Osteocyte (in vitro differentiated cells): ENCODE measurements at regions not wholly inside any gene's neighbourhood (a gene's known extent, or its start where the extent isn't known, plus 50 kb on each side); places are given as distances from the start of the nearest gene placed in this dataset.

Experiments used
- DNase-seq: peaks from one replicate; pipeline ENCODE4 v3.0.0; 2021; ENCODE audit warnings: mixed read lengths; ENCODE audit not compliant: unreplicated experiment; ENCODE audit errors: extremely low spot score
- H3K27ac Mint-ChIP-seq: one replicate; pipeline ENCODE4 v1.8.0; 2021; ENCODE audit warnings: mild to moderate bottlenecking, mixed read lengths; ENCODE audit not compliant: unreplicated experiment
- H3K27me3 Mint-ChIP-seq: one replicate; pipeline ENCODE4 v1.8.0; 2021; ENCODE audit warnings: mixed read lengths; ENCODE audit not compliant: unreplicated experiment
- H3K36me3 Mint-ChIP-seq: one replicate; pipeline ENCODE4 v1.8.0; 2021; ENCODE audit warnings: mixed read lengths; ENCODE audit not compliant: unreplicated experiment
- H3K4me1 Mint-ChIP-seq: one replicate; pipeline ENCODE4 v1.8.0; 2021; ENCODE audit warnings: mixed read lengths; ENCODE audit not compliant: unreplicated experiment
- H3K4me3 Mint-ChIP-seq: one replicate; pipeline ENCODE4 v1.8.0; 2021; ENCODE audit warnings: mild to moderate bottlenecking, moderate library complexity, mixed read lengths; ENCODE audit not compliant: unreplicated experiment
- H3K9me3 Mint-ChIP-seq: one replicate; pipeline ENCODE4 v1.8.0; 2021; ENCODE audit warnings: mixed read lengths; ENCODE audit not compliant: unreplicated experiment
- TF ChIP-seq, protein P1 (sequence below): fragments of 200-600 bp; sonication (generic); IDR thresholded peaks from 2 replicates; pipeline ENCODE4 v1.5.0; 2021; ENCODE audit warnings: antibody characterized with exemption, mild to moderate bottlenecking, moderate library complexity

DNA sequence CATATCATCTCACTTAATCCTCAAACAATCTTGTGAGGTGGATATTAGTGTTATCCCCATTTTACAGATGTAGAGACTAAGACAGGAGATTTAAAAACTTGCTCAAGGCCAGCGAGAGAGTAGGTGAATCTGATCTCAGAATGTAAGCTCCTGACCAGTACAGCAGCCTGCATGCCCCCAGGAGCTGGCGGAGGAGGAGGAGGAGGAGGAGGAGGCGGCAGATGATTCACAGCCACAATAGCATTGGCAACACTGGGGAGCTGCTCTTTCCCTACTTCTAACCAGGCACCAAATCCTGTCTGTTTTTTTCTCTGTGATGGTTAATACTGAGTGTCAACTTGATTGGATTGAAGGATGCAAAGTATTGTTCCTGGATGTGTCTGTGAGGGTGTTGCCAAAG is 243.2 kb downstream of the ATG4C start:
- H3K27ac Mint-ChIP-seq: no peak overlapping the region
- no peak for DNase-seq
- no peaks in the 10 kb centered on the region for H3K36me3 Mint-ChIP-seq
- no peak overlapping the region for H3K4me3 Mint-ChIP-seq
- H3K4me1 Mint-ChIP-seq: no peaks in the 10 kb centered on the region
- H3K27me3 Mint-ChIP-seq: peaks cover 5% of the 10 kb centered on the region
- TF ChIP-seq, protein P1, sequence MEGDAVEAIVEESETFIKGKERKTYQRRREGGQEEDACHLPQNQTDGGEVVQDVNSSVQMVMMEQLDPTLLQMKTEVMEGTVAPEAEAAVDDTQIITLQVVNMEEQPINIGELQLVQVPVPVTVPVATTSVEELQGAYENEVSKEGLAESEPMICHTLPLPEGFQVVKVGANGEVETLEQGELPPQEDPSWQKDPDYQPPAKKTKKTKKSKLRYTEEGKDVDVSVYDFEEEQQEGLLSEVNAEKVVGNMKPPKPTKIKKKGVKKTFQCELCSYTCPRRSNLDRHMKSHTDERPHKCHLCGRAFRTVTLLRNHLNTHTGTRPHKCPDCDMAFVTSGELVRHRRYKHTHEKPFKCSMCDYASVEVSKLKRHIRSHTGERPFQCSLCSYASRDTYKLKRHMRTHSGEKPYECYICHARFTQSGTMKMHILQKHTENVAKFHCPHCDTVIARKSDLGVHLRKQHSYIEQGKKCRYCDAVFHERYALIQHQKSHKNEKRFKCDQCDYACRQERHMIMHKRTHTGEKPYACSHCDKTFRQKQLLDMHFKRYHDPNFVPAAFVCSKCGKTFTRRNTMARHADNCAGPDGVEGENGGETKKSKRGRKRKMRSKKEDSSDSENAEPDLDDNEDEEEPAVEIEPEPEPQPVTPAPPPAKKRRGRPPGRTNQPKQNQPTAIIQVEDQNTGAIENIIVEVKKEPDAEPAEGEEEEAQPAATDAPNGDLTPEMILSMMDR: no peak
- no peaks in the 10 kb centered on the region for H3K9me3 Mint-ChIP-seq

DNA sequence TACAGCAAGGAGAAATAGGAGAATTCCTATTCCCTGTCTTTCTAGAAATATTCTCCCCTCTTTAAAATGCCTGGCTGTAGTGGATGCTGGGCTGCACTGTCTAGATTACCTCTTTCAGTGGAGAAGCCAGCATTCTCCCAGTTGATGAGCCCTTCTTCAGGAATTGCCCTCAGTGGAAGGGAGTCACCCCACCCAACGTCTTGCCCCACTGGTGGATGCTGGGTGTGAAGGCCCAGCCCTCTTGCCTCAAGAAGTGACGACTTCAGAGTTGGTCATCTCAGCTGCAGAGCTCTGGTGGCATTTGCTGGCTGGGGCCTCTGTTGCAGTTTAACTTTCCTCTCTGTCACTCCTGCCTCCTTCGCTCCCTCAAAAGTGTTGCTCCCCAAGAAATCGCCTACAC is 248.2 kb downstream of the ATG4C start:
- H3K27ac Mint-ChIP-seq: no peak overlapping the region
- no peaks in the 10 kb centered on the region for H3K9me3 Mint-ChIP-seq
- no peak overlapping the region for H3K4me3 Mint-ChIP-seq
- DNase-seq: no peak
- no peaks in the 10 kb centered on the region for H3K36me3 Mint-ChIP-seq
- peaks cover 5% of the 10 kb centered on the region for H3K27me3 Mint-ChIP-seq
- TF ChIP-seq, protein P1: no peak
- H3K4me1 Mint-ChIP-seq: no peaks in the 10 kb centered on the region

DNA sequence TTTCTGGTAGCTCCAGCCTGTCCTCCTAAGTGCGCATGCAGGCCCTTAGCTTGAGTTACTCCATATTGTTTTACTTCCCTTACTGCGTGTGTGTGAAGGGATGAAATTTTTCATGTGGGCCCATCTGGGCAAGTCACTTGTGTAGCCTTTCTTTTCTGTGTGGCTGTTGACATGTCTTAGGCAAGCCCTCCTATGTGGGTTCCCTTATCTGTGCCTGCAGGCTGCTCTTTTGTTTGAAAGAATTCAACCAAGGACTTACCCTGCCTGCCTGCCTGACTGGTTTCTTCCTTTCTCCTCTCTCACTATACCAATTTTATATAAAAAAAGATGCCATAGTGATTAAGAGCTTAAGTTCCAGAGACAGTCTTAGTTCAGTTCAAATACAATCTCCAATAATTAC is 249.3 kb downstream of the ATG4C start:
- DNase-seq: no peak
- Mint-ChIP-seq H3K4me1 (no peaks in the 10 kb centered on the region), H3K9me3 (no peaks in the 10 kb centered on the region), H3K36me3 (no peaks in the 10 kb centered on the region), H3K27ac (no peak overlapping the region), H3K4me3 (no peak overlapping the region), H3K27me3 (peaks cover 5% of the 10 kb centered on the region)
- TF ChIP-seq, protein P1: no peak

DNA sequence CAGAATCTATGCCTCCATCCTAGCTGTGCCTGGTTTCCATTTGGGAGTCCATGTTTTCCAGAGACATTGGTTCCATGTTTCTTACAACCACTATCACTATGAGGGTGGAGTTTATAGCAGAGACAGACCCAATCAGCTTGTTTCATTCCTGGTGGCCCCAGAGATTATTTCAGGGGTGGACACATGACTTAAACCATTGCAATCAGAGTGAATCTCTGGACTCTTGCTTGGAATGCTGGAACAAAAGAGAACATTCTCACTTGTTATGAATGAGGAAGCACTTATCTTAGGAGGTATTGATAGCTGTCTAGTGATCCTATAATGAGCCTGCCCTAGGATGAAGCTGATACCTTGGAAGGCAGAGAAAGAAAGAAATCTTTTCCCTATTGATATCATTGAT is 250.3 kb downstream of the ATG4C start:
- no peaks in the 10 kb centered on the region for H3K9me3 Mint-ChIP-seq
- H3K27ac Mint-ChIP-seq: no peak overlapping the region
- TF ChIP-seq, protein P1: no peak
- H3K36me3 Mint-ChIP-seq: no peaks in the 10 kb centered on the region
- H3K27me3 Mint-ChIP-seq: peaks cover 5% of the 10 kb centered on the region
- H3K4me1 Mint-ChIP-seq: no peaks in the 10 kb centered on the region
- no peak for DNase-seq
- no peak overlapping the region for H3K4me3 Mint-ChIP-seq

DNA sequence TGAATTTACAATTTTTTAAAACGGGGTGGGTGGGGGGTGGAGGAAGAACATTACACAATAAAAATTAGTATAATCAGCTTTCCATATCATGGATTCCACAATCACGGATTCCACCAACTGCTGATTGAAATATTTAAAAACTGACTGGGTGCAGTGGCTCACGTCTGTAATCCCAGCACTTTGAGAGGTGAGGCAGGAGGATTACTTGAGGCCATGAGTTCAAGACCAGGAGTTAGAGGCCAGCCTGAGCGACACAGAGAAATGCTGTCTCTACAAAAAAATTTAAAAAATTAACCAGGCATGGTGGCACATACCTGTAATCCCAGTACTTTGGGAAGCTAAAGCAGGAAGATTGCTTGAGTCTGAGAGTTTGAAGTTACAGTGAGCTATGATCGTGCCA is 254.7 kb downstream of the ATG4C start:
- Mint-ChIP-seq H3K27me3 (peaks cover 5% of the 10 kb centered on the region), H3K27ac (no peak overlapping the region), H3K4me1 (no peaks in the 10 kb centered on the region), H3K4me3 (no peak overlapping the region), H3K9me3 (peaks cover 9% of the 10 kb centered on the region), H3K36me3 (no peaks in the 10 kb centered on the region)
- TF ChIP-seq, protein P1: no peak
- no peak for DNase-seq
